HG03442 (cell line): ENCODE measurements at regions not wholly inside any gene's neighbourhood (a gene's known extent, or its start where the extent isn't known, plus 50 kb on each side); places are given as distances from the start of the nearest gene placed in this dataset.
A peak's percentile ranks its signal among the peaks of the same experiment; 100 is the strongest.
"Not testable (repeated sequence)": the region's sequence is repeated elsewhere in the genome, so short reads cannot be mapped to it uniquely, and the experiment has no call there.

Experiments
- ATAC-seq: cut with Tn5 transposase; IDR thresholded peaks from one replicate; pipeline ENCODE4 v1.9.1; 2021; ENCODE audit warnings: mild to moderate bottlenecking, moderate library complexity; ENCODE audit not compliant: unreplicated experiment

GRCh38 chr1:234772345-234773147 lies 162.6 kb upstream of the IRF2BP2 start:
- peak; percentile 92 for ATAC-seq

- ATAC-seq: no peak
These were observed 161.8 kb upstream of the IRF2BP2 start for GRCh38 chr1:234771642-234772344.

GRCh38 chr1:234770924-234771540 lies 161.1 kb upstream of the IRF2BP2 start:
- no peak for ATAC-seq

GRCh38 chr1:234769986-234770795 lies 160.2 kb upstream of the IRF2BP2 start:
- ATAC-seq: no peak

- ATAC-seq: no peak
These were observed 159.5 kb upstream of the IRF2BP2 start for GRCh38 chr1:234769284-234769985.

- no peak for ATAC-seq
These were observed 158.7 kb upstream of the IRF2BP2 start for GRCh38 chr1:234768569-234769283.

GRCh38 chr1:234768171-234768568 lies 158.2 kb upstream of the IRF2BP2 start:
- no peak for ATAC-seq

GRCh38 chr1:234765672-234766071 lies 155.7 kb upstream of the IRF2BP2 start:
- no peak for ATAC-seq

GRCh38 chr1:234765181-234765580 lies 155.2 kb upstream of the IRF2BP2 start:
- ATAC-seq: no peak

GRCh38 chr1:234763910-234764309 lies 153.9 kb upstream of the IRF2BP2 start:
- ATAC-seq: no peak

GRCh38 chr1:234763367-234763766 lies 153.4 kb upstream of the IRF2BP2 start:
- ATAC-seq: no peak

GRCh38 chr1:234762127-234762526 lies 152.1 kb upstream of the IRF2BP2 start:
- ATAC-seq: not testable (repeated sequence)

GRCh38 chr1:234760303-234760723 lies 150.3 kb upstream of the IRF2BP2 start:
- no peak for ATAC-seq

GRCh38 chr1:234759888-234760287 lies 149.9 kb upstream of the IRF2BP2 start:
- no peak for ATAC-seq

GRCh38 chr1:234758851-234759250 lies 148.9 kb upstream of the IRF2BP2 start:
- no peak for ATAC-seq

GRCh38 chr1:234756857-234757256 lies 146.9 kb upstream of the IRF2BP2 start:
- no peak for ATAC-seq

- ATAC-seq: no peak
These were observed 146.2 kb upstream of the IRF2BP2 start for GRCh38 chr1:234756066-234756774.

- ATAC-seq: no peak
These were observed 145.5 kb upstream of the IRF2BP2 start for GRCh38 chr1:234755449-234755863.

- ATAC-seq: no peak
These were observed 144.0 kb upstream of the IRF2BP2 start for GRCh38 chr1:234753979-234754378.
